ENCODE measurements at regions not wholly inside any gene's neighbourhood (a gene's known extent, or its start where the extent isn't known, plus 50 kb on each side); places are given as distances from the start of the nearest gene placed in this dataset.

GRCh38 chr1:59006932-59007331 is 223.1 kb upstream of the JUN start:
- no peaks in the 10 kb centered on the region for H3K27me3 Mint-ChIP-seq
- H3K9me3 ChIP-seq (ENCODE audit: low read length) = no peaks in the 10 kb centered on the region
- no peak overlapping the region for H3K4me3 ChIP-seq (ENCODE audit: low read length)
- ChIA-PET CTCF (no interaction called here), POLR2A (no interaction called here)
- peaks cover 32% of the 10 kb centered on the region for H3K4me1 ChIP-seq (ENCODE audit: insufficient read depth, low read length)
- H3K4me3 Mint-ChIP-seq = peak overlapping the region in 6 of 7 donors; percentile 18 to 80 (median 38)
- H3K27ac ChIP-seq (ENCODE audit: low read depth, low read length) = no peak overlapping the region
- peak overlapping the region in 2 of 8 donors; percentile 19 to 30 for H3K27ac Mint-ChIP-seq
- no peaks in the 10 kb centered on the region for H3K27me3 ChIP-seq (ENCODE audit: insufficient read depth, low read length, poor library complexity, severe bottlenecking)
- peaks cover 43 to 48% (median 47%) of the 10 kb centered on the region in 3 donors for H3K4me1 Mint-ChIP-seq
- no peak for DNase-seq
- H3K36me3 ChIP-seq (ENCODE audit: insufficient read depth, low read length) = no peaks in the 10 kb centered on the region
- H3K36me3 Mint-ChIP-seq = no peaks in the 10 kb centered on the region
- no peaks in the 10 kb centered on the region for H3K9me3 Mint-ChIP-seq

DNA sequence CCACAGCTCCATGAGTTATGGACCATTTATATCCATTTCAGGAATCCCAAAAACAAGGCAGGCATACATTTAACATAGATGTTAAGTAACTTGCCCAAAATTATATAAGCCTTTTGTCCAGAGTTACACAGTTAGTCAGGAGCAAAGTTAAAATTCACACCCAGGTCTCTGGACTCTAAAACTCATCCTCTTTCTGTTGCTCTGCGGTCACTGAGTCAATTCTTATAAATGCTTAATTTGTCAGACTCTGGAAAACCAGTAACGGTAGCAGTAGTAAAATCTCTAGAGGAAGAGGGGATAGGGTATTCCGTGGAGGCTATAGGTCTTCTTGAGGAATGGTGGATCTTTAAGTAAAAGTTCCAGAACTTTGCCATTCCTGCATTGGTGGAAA is 223.6 kb upstream of the JUN start:
- H3K4me1 Mint-ChIP-seq = peaks cover 43 to 51% (median 47%) of the 10 kb centered on the region in 3 donors
- no peak overlapping the region for H3K27ac Mint-ChIP-seq
- Histone ChIP-seq H3K27ac (ENCODE audit: low read depth, low read length) (no peak overlapping the region), H3K27me3 (ENCODE audit: insufficient read depth, low read length, poor library complexity, severe bottlenecking) (no peaks in the 10 kb centered on the region), H3K4me1 (ENCODE audit: insufficient read depth, low read length) (peaks cover 32% of the 10 kb centered on the region), H3K9me3 (ENCODE audit: low read length) (no peaks in the 10 kb centered on the region), H3K4me3 (ENCODE audit: low read length) (no peak overlapping the region), H3K36me3 (ENCODE audit: insufficient read depth, low read length) (no peaks in the 10 kb centered on the region)
- ChIA-PET POLR2A (no interaction called here), CTCF (no interaction called here)
- H3K9me3 Mint-ChIP-seq = no peaks in the 10 kb centered on the region
- peak overlapping the region in 1 of 7 donors; percentile 35 for H3K4me3 Mint-ChIP-seq
- no peak for DNase-seq
- H3K36me3 Mint-ChIP-seq = no peaks in the 10 kb centered on the region
- H3K27me3 Mint-ChIP-seq = no peaks in the 10 kb centered on the region

GRCh38 chr1:59007820-59008598 is 224.2 kb upstream of the JUN start:
- Histone ChIP-seq H3K4me3 (ENCODE audit: low read length) (no peak overlapping the region), H3K4me1 (ENCODE audit: insufficient read depth, low read length) (peaks cover 32% of the 10 kb centered on the region), H3K27ac (ENCODE audit: low read depth, low read length) (no peak overlapping the region), H3K27me3 (ENCODE audit: insufficient read depth, low read length, poor library complexity, severe bottlenecking) (no peaks in the 10 kb centered on the region), H3K36me3 (ENCODE audit: insufficient read depth, low read length) (no peaks in the 10 kb centered on the region), H3K9me3 (ENCODE audit: low read length) (no peaks in the 10 kb centered on the region)
- no peaks in the 10 kb centered on the region for H3K27me3 Mint-ChIP-seq
- H3K4me1 Mint-ChIP-seq = peaks cover 43 to 57% (median 47%) of the 10 kb centered on the region in 3 donors
- peak overlapping the region in 4 of 7 donors; percentile 5 to 12 (median 8) for H3K4me3 Mint-ChIP-seq
- no peak for DNase-seq
- H3K36me3 Mint-ChIP-seq = no peaks in the 10 kb centered on the region
- ChIA-PET CTCF (no interaction called here), POLR2A (no interaction called here)
- H3K27ac Mint-ChIP-seq = peak overlapping the region in 1 of 8 donors; percentile 48
- no peaks in the 10 kb centered on the region for H3K9me3 Mint-ChIP-seq

DNA sequence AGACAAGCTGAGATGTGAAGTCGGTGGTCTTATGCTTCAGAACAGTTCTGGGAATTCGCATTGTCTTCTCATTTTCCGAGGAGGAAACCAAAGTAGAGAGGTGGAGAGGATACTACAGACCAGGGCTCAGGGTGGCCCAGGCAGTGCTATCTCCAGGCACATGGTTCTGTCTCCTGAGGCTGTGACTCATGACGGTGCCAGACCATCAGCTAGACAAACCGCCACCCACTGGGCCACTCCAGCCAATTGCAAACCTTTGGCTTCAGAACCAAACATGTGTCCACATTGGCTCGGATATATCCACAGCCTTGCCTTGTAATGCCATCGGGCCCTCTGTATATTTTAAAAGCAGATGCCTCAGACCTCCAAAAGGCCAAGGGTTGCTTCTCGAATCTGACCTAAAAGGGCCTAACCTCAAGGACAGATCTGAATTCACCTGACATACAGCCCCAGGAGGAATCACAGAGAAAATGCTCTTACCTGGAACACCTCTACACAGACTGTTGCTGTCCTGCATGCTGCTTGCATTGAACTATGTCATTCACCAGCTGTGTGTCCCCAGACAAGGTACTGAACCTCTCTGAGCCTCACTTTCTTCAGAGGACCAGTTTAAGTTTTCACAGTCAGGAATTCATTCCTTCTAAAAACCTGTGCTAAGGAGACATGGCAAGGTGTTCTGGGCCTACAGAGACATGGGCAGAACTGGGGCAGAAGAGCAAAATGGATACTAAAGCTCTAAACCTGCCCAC is 224.9 kb upstream of the JUN start:
- ChIA-PET CTCF (no interaction called here), POLR2A (no interaction called here)
- Mint-ChIP-seq H3K4me1 (peaks cover 43 to 58% (median 47%) of the 10 kb centered on the region in 3 donors), H3K4me3 (peak overlapping the region in 1 of 7 donors; percentile 33), H3K27me3 (no peaks in the 10 kb centered on the region), H3K36me3 (no peaks in the 10 kb centered on the region), H3K9me3 (no peaks in the 10 kb centered on the region), H3K27ac (no peak overlapping the region)
- Histone ChIP-seq H3K4me1 (ENCODE audit: insufficient read depth, low read length) (peaks cover 32% of the 10 kb centered on the region), H3K4me3 (ENCODE audit: low read length) (no peak overlapping the region), H3K27ac (ENCODE audit: low read depth, low read length) (no peak overlapping the region), H3K9me3 (ENCODE audit: low read length) (no peaks in the 10 kb centered on the region), H3K36me3 (ENCODE audit: insufficient read depth, low read length) (no peaks in the 10 kb centered on the region), H3K27me3 (ENCODE audit: insufficient read depth, low read length, poor library complexity, severe bottlenecking) (no peaks in the 10 kb centered on the region)
- DNase-seq = no peak

- H3K36me3 Mint-ChIP-seq = no peaks in the 10 kb centered on the region
- no peaks in the 10 kb centered on the region for H3K9me3 Mint-ChIP-seq
- peaks cover 10% of the 10 kb centered on the region for H3K4me1 ChIP-seq (ENCODE audit: insufficient read depth, low read length)
- no peaks in the 10 kb centered on the region for H3K9me3 ChIP-seq (ENCODE audit: low read length)
- ChIA-PET POLR2A (no interaction called here), CTCF (no interaction called here)
- no peak overlapping the region for H3K27ac ChIP-seq (ENCODE audit: low read depth, low read length)
- H3K4me3 ChIP-seq (ENCODE audit: low read length) = no peak overlapping the region
- H3K4me3 Mint-ChIP-seq = no peak overlapping the region
- no peak for DNase-seq
- H3K27me3 ChIP-seq (ENCODE audit: insufficient read depth, low read length, poor library complexity, severe bottlenecking) = no peaks in the 10 kb centered on the region
- no peak overlapping the region for H3K27ac Mint-ChIP-seq
- H3K4me1 Mint-ChIP-seq = peaks cover 17 to 30% (median 23%) of the 10 kb centered on the region in 3 donors
- H3K36me3 ChIP-seq (ENCODE audit: insufficient read depth, low read length) = no peaks in the 10 kb centered on the region
- H3K27me3 Mint-ChIP-seq = no peaks in the 10 kb centered on the region
These were observed 227.8 kb upstream of the JUN start for GRCh38 chr1:59011663-59012062.

- ChIA-PET POLR2A (no interaction called here), CTCF (no interaction called here)
- Mint-ChIP-seq H3K4me1 (peaks cover 10 to 24% (median 16%) of the 10 kb centered on the region in 3 donors), H3K27me3 (no peaks in the 10 kb centered on the region), H3K36me3 (no peaks in the 10 kb centered on the region), H3K9me3 (no peaks in the 10 kb centered on the region), H3K4me3 (no peak overlapping the region), H3K27ac (no peak overlapping the region)
- no peak overlapping the region for H3K27ac ChIP-seq (ENCODE audit: low read depth, low read length)
- H3K9me3 ChIP-seq (ENCODE audit: low read length) = no peaks in the 10 kb centered on the region
- H3K27me3 ChIP-seq (ENCODE audit: insufficient read depth, low read length, poor library complexity, severe bottlenecking) = no peaks in the 10 kb centered on the region
- H3K4me1 ChIP-seq (ENCODE audit: insufficient read depth, low read length) = peaks cover 3% of the 10 kb centered on the region
- H3K36me3 ChIP-seq (ENCODE audit: insufficient read depth, low read length) = no peaks in the 10 kb centered on the region
- no peak for DNase-seq
- no peak overlapping the region for H3K4me3 ChIP-seq (ENCODE audit: low read length)
These were observed 228.5 kb upstream of the JUN start for GRCh38 chr1:59012378-59012777.

- POLR2A ChIA-PET = no interaction called here
- Mint-ChIP-seq H3K27ac (no peak overlapping the region), H3K4me1 (peaks cover 5 to 24% (median 13%) of the 10 kb centered on the region in 3 donors), H3K36me3 (peaks cover 0 to 3% (median 2%) of the 10 kb centered on the region in 3 donors), H3K27me3 (no peaks in the 10 kb centered on the region), H3K9me3 (no peaks in the 10 kb centered on the region), H3K4me3 (no peak overlapping the region)
- Histone ChIP-seq H3K4me3 (ENCODE audit: low read length) (no peak overlapping the region), H3K36me3 (ENCODE audit: insufficient read depth, low read length) (no peaks in the 10 kb centered on the region), H3K27ac (ENCODE audit: low read depth, low read length) (no peak overlapping the region), H3K4me1 (ENCODE audit: insufficient read depth, low read length) (peaks cover 1% of the 10 kb centered on the region), H3K27me3 (ENCODE audit: insufficient read depth, low read length, poor library complexity, severe bottlenecking) (no peaks in the 10 kb centered on the region), H3K9me3 (ENCODE audit: low read length) (no peaks in the 10 kb centered on the region)
- CTCF ChIA-PET = no interaction called here
- DNase-seq = no peak
These were observed 229.6 kb upstream of the JUN start for GRCh38 chr1:59013276-59013927.

DNA sequence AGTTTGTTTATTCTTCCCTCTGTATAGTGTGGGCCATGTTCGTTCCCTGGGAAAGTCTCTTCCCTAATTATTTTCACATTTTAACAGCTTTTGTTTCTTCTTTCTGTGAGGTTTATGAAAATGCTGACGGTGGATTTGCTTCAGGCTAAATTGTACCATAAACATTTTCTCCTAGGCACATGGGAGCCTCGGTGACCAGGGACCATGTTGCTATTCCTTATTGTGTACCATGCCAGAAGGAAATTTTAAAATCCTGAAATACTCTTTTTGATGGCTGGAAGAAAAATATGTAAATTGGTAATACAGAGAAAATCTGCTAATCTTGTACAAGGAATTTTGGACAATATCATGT is 230.1 kb upstream of the JUN start:
- ChIA-PET CTCF (no interaction called here), POLR2A (no interaction called here)
- Histone ChIP-seq H3K4me3 (ENCODE audit: low read length) (no peak overlapping the region), H3K4me1 (ENCODE audit: insufficient read depth, low read length) (peaks cover 6% of the 10 kb centered on the region), H3K9me3 (ENCODE audit: low read length) (no peaks in the 10 kb centered on the region), H3K27me3 (ENCODE audit: insufficient read depth, low read length, poor library complexity, severe bottlenecking) (no peaks in the 10 kb centered on the region), H3K27ac (ENCODE audit: low read depth, low read length) (no peak overlapping the region), H3K36me3 (ENCODE audit: insufficient read depth, low read length) (no peaks in the 10 kb centered on the region)
- H3K9me3 Mint-ChIP-seq = no peaks in the 10 kb centered on the region
- H3K4me1 Mint-ChIP-seq = peaks cover 7 to 27% (median 15%) of the 10 kb centered on the region in 3 donors
- DNase-seq = no peak
- H3K36me3 Mint-ChIP-seq = peaks cover 0 to 5% (median 3%) of the 10 kb centered on the region in 3 donors
- no peak overlapping the region for H3K4me3 Mint-ChIP-seq
- H3K27ac Mint-ChIP-seq = no peak overlapping the region
- no peaks in the 10 kb centered on the region for H3K27me3 Mint-ChIP-seq
